ENCODE measurements at regions not wholly inside any gene's neighbourhood (a gene's known extent, or its start where the extent isn't known, plus 50 kb on each side); places are given as distances from the start of the nearest gene placed in this dataset.

- no peak for DNase-seq (ENCODE audit: low spot score)
Observed at GRCh38 chr1:113219828-113220227, 146.8 kb downstream of the LRIG2 start.

GRCh38 chr1:113223040-113223439 is 150.0 kb downstream of the LRIG2 start:
- DNase-seq (ENCODE audit: low spot score), result no peak

GRCh38 chr1:113223546-113223945 is 150.5 kb downstream of the LRIG2 start:
- no peak for DNase-seq (ENCODE audit: low spot score)

- no peak for DNase-seq (ENCODE audit: low spot score)
Observed at GRCh38 chr1:113226148-113226547, 153.2 kb downstream of the LRIG2 start.

GRCh38 chr1:113231866-113232265 is 158.4 kb upstream of the MAGI3 start:
- no peak for DNase-seq (ENCODE audit: low spot score)

GRCh38 chr1:113233441-113233840 is 156.9 kb upstream of the MAGI3 start:
- no peak for DNase-seq (ENCODE audit: low spot score)

- DNase-seq (ENCODE audit: low spot score), result no peak
Observed at GRCh38 chr1:113241237-113241636, 149.1 kb upstream of the MAGI3 start.

- DNase-seq (ENCODE audit: low spot score), result no peak
Observed at GRCh38 chr1:113242481-113242880, 147.8 kb upstream of the MAGI3 start.

- DNase-seq (ENCODE audit: low spot score), result no peak
Observed at GRCh38 chr1:113243529-113243928, 146.8 kb upstream of the MAGI3 start.

GRCh38 chr1:113244112-113244820 is 146.0 kb upstream of the MAGI3 start:
- no peak for DNase-seq (ENCODE audit: low spot score)

- no peak for DNase-seq (ENCODE audit: low spot score)
Observed at GRCh38 chr1:113245252-113245651, 145.1 kb upstream of the MAGI3 start.

- no peak for DNase-seq (ENCODE audit: low spot score)
Observed at GRCh38 chr1:113246929-113247328, 143.4 kb upstream of the MAGI3 start.

GRCh38 chr1:113247355-113247754 is 143.0 kb upstream of the MAGI3 start:
- DNase-seq (ENCODE audit: low spot score), result no peak

- DNase-seq (ENCODE audit: low spot score), result no peak
Observed at GRCh38 chr1:113247782-113248181, 142.5 kb upstream of the MAGI3 start.

GRCh38 chr1:113248494-113248893 is 141.8 kb upstream of the MAGI3 start:
- DNase-seq (ENCODE audit: low spot score), result no peak

GRCh38 chr1:113250161-113250560 is 140.2 kb upstream of the MAGI3 start:
- DNase-seq (ENCODE audit: low spot score), result no peak

- DNase-seq (ENCODE audit: low spot score), result no peak
Observed at GRCh38 chr1:113252166-113252565, 138.1 kb upstream of the MAGI3 start.

- no peak for DNase-seq (ENCODE audit: low spot score)
Observed at GRCh38 chr1:113253187-113253586, 137.1 kb upstream of the MAGI3 start.

- DNase-seq (ENCODE audit: low spot score), result no peak
Observed at GRCh38 chr1:113253590-113253989, 136.7 kb upstream of the MAGI3 start.

GRCh38 chr1:113255038-113255719 is 135.1 kb upstream of the MAGI3 start:
- no peak for DNase-seq (ENCODE audit: low spot score)

- DNase-seq (ENCODE audit: low spot score), result peak; percentile 8
Observed at GRCh38 chr1:113255720-113256347, 134.5 kb upstream of the MAGI3 start.

GRCh38 chr1:113256348-113256729 is 134.0 kb upstream of the MAGI3 start:
- DNase-seq (ENCODE audit: low spot score), result no peak

- no peak for DNase-seq (ENCODE audit: low spot score)
Observed at GRCh38 chr1:113259988-113260387, 130.3 kb upstream of the MAGI3 start.

All from A172 (cell line).